ENCODE measurements at regions not wholly inside any gene's neighbourhood (a gene's known extent, or its start where the extent isn't known, plus 50 kb on each side); places are given as distances from the start of the nearest gene placed in this dataset.

GRCh38 chr1:118809586-118809985 is 178.6 kb downstream of the TBX15 start:
- no peak for TF ChIP-seq CTCF (IDR thresholded peaks at IDR 0.05; ENCODE audit: borderline replicate concordance, extremely low read depth, low read length, poor library complexity, severe bottlenecking)
- TF ChIP-seq EZH2 (IDR thresholded peaks at IDR 0.05; ENCODE audit: borderline replicate concordance, low read depth, low read length, severe bottlenecking), result no peak

All from DND-41 (cell line).